ENCODE measurements at regions not wholly inside any gene's neighbourhood (a gene's known extent, or its start where the extent isn't known, plus 50 kb on each side); places are given as distances from the start of the nearest gene placed in this dataset.
"Not testable (repeated sequence)": the region's sequence is repeated elsewhere in the genome, so short reads cannot be mapped to it uniquely, and the experiment has no call there.

DNA sequence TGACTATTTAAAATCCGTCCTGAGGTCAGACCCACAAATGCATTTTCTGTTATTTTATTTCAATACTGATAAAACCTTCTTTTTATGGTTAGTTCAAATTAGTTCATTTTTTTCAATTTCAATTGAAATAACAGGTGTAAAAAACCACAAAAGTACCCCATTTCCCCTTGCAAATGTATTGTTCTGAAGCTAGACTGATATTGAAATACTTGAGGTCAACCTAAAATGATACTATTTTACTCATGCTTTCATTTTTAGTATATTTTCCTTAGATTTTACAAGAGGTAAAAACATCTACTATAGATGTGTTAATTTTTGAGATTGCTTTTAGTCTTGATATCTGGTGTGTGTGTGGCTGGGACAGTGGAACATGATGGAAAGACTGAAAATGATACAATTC is 2237.8 kb downstream of the ARAP2 start:
- TF ChIP-seq POLR2A (IDR thresholded peaks at IDR 0.05): not testable (repeated sequence)
- TF ChIP-seq, protein P1, sequence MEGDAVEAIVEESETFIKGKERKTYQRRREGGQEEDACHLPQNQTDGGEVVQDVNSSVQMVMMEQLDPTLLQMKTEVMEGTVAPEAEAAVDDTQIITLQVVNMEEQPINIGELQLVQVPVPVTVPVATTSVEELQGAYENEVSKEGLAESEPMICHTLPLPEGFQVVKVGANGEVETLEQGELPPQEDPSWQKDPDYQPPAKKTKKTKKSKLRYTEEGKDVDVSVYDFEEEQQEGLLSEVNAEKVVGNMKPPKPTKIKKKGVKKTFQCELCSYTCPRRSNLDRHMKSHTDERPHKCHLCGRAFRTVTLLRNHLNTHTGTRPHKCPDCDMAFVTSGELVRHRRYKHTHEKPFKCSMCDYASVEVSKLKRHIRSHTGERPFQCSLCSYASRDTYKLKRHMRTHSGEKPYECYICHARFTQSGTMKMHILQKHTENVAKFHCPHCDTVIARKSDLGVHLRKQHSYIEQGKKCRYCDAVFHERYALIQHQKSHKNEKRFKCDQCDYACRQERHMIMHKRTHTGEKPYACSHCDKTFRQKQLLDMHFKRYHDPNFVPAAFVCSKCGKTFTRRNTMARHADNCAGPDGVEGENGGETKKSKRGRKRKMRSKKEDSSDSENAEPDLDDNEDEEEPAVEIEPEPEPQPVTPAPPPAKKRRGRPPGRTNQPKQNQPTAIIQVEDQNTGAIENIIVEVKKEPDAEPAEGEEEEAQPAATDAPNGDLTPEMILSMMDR (IDR thresholded peaks at IDR 0.05 in 4 of 5, conservative IDR thresholded peaks at IDR 0.05 in 1 of 5): not testable (repeated sequence)
